NCI-H1092 treated with DMSO at 0.1 percent for 48 hours (cell line): ENCODE measurements at regions not wholly inside any gene's neighbourhood (a gene's known extent, or its start where the extent isn't known, plus 50 kb on each side); places are given as distances from the start of the nearest gene placed in this dataset.
"Not testable (repeated sequence)": the region's sequence is repeated elsewhere in the genome, so short reads cannot be mapped to it uniquely, and the experiment has no call there.

ENCODE experiments used
- DNase-seq: peaks from one replicate; lab custom pipeline; 2025; lab: John Stamatoyannopoulos, UW

DNA sequence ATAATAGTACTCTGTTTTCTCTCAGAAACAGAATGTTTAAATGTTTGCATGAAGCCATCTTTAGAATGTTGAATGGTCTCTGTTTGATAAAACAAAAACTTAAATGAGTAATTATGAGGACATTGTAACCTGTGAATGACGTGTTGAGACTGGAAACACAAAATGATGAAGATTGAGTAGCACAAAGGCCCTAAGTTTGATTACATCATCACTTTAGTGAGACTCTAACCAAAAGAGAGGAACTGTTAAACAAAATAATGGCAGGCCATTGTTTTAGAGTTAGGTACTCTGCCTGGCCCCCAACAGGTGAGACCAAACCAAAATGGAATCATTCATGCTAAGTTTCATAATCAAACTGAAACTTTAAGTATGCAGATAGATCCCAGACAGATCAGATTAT lies 1561.7 kb upstream of the SLC39A10 start:
- no peak for DNase-seq

DNA sequence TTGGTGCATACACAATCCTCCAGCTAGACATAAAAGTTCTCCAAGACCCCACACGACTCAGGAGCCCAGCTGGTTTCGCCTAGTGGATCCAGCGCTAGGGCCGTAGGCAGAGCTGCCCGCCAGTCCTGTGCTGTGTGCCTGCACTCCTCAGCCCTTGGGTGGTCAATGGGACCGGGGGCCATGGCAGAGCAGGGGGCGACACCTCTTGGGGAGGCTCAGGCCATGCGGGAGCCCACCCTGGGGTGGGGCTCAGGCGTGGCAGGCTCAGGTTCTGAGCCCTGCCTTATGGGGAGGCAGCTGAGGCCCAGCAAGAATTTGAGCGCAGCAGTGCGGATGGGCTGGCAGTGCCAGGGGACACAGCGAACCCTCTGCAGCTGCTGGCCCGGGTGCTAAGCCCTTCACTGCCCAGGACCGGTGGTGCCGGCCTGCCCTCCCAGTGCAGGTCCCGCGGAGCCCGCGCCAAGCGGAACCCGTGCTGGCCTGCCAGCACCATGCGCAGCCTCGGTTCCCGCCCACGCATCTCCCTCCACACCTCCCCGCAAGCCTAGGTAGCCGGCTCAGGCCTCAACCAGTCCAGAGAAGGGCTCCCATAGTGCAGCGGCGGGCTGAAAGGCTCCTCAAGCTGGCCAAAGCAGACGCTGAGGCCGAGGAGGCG lies 1566.6 kb upstream of the SLC39A10 start:
- no peak for DNase-seq

DNA sequence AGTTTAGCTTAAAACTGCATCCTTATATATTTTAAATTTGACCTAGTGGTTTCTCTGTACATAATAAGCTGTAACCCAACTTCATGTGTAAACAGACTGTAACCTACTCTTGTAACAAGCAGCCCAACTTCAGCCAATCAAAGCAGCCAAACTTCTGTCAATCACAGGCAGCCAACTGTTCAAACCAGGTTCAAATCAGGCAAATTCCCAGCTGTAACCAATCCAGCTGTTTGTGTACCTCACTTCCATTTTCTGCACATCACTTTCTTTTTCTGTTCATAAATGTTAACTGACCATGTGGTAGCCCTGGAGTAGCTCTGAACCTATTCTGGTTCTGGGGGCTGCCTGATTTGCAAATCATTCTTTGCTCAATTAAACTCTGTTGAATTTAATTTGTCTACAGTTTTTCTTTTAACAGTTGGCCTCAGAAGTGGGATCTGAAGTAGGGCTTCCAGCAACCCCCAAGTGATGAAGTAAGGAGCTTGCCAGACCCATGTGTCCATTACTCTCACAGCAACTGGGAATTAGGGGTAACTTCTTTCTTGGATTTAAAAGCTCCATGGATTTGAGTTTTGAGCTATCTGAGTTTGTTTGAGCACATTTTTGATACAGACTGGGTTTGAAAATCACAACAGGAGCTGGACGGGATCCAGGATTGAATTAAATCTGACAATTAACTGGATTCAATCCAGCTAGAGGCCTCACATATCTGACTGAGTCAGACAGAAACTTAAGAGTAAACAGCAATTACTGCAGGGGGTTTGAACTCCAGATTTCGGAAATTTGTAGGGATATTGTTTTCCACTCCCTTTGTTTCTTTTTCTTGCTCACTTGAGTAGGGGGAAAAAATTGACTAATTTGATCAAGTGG lies 1569.7 kb upstream of the SLC39A10 start:
- DNase-seq = no peak

DNA sequence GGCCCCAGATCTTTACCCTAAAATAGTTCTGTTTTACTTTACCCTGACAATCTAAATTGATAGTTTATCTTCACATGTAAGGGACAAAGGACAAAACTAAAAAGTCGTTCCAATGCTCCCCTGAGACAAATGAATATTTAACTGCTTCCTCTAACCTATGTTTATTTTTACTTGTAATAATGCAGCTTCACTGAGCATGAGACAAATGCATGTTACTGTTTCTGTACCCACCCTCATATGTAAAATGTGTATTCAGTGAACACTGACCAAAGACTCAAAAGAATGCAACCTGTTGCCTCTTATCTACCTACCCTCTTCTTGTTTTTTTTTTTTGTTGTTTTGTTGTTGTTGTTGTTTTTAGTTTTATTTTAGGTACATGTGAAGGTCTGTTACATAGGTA lies 1570.9 kb upstream of the SLC39A10 start:
- DNase-seq = no peak

DNA sequence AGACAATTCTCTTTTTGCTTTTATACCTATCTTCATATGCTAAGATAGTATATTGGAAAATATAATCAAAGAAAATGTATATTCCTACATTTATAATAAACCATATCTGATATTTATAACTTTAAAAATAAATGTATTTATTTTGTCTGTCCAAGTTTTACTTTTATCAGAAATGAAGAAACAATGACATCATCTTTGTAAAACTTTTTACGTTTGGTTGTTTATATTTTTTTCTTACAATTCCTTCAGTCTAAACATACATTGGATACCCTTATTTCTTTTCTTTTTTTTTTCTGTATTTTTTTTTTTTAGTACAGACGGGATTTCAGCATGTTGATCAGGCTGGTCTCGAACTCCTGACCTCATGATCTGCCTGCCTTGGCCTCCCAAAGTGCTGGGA lies 1577.0 kb upstream of the SLC39A10 start:
- no peak for DNase-seq

DNA sequence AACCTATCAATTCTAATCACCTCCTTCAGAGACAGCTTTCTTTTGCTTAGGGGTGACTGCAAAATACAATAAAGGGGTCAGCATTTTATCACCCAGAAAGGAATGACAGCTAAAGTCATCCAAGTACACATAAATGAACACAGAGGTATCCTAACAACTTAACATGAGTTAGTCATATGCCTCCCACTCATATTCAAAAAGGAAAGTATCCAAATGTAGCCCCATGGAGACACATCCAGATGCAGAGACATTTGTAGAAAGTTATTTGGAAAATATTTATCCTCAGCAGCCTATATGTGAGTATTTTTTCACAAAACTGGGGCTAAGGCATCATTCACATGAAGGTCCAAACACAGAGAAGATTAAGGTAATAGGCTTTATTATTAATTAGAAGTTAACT lies 1579.7 kb upstream of the SLC39A10 start:
- no peak for DNase-seq

DNA sequence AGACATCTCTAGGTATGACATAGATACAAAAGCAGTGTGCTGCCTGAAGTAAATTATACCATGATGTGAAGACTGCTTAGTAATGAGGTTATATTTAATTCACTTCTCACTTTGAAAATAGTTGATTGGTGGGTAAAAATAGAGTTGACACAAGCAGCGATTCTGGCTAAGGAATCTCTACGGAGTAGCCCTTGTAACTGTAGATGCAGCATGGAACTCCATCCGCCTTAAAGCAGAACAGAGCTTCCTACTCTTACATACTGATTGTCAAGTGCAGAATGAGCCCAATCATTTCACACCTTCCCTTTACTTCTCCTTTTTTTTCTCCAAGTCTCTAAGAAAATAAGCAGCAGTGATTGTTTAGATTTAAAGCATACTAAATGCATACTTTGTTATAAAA lies 1594.6 kb upstream of the SLC39A10 start:
- DNase-seq = no peak

DNA sequence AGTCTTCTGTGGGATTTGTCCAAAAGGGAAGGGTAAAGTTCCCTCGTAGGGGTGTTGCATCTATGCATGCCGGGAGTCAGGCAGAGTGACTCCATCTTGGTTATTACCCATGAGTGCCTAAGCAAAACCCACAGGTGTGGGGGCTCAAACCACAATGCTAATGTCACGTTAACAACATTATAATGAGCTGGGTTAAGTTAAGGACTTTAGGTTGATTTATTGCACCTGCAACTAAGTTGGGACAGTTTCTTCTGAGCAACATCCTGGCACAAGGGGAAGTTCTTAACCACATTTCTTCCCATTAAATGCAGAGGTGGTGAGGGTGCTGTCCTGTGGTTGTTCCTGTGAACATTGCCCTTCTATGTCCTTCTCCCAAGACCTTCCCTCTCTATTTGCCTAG lies 1596.8 kb upstream of the SLC39A10 start:
- DNase-seq = no peak

DNA sequence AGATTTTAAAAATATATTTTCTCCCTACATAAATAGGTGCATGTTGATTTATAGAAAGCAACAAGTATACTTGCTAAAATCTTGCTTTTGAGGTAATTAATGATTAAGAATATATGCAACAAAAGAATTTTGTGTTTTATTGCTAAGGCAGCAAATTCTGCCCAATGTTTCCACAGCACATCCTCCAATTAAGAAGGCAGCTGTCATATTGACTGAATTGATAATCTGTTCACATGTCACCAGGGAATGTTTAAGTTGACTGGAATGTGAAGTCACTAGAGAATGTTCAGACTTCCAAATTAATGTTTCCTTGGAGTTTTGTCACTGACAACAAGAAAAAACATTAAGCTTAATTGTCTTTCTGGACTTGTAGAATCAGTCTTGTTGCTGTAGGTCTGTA lies 1602.7 kb upstream of the SLC39A10 start:
- DNase-seq = no peak

DNA sequence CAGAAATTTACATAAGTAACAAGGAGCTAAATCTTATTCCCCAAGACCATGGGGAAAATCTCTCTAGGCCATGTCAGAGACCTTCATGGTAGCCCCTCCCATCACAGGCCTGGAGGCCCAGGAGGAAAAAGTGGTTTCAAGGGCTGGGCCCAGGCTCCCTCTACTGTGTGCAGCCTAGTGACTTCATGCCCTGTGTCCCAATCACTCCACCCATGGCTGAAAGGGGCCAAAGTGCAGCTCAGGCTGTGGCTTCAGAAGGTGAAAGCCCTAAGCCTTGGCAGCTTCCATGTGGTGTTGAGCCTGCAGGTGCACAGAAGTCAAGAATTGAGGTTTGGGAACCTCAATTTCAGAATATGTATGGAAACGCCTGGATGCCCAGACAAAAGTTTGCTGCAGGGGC lies 1612.7 kb upstream of the SLC39A10 start:
- no peak for DNase-seq

DNA sequence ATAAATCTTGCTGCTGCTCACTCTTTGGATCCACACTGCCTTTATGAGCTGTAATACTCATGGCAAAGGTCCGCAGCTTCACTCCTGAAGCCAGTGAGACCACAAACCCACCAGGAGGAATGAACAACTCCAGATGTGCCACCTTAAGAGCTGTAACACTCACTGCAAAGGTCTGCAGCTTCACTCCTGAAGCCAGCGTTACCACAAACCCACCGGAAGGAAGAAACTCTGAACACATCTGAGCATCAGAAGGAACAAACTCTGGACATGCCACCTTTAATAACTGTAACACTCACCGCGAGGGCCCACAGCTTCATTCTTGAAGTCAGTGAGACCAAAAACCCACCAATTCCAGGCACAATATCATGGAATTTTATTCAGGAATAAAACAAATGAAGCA lies 1635.9 kb upstream of the SLC39A10 start:
- not testable (repeated sequence) for DNase-seq

DNA sequence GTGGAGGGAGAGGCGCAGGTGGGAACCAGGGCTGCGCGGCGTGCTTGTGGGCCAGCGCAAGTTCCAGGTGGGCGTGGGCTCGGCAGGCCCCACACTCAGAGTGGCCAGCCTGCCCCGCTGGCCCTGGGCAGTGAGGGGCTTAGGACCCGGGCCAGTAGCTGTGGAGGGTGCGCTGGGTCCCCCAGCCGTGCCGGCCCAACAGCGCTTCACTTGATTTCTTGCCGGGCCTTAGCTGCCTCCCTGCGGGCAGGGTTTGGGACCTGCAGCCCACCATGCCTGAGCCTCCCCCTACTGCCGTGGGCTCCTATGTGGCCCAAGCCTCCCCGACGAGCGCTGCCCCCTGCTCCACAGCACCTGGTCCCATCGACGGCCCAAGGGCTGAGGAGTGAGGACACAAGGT lies 1636.9 kb upstream of the SLC39A10 start:
- DNase-seq = no peak

DNA sequence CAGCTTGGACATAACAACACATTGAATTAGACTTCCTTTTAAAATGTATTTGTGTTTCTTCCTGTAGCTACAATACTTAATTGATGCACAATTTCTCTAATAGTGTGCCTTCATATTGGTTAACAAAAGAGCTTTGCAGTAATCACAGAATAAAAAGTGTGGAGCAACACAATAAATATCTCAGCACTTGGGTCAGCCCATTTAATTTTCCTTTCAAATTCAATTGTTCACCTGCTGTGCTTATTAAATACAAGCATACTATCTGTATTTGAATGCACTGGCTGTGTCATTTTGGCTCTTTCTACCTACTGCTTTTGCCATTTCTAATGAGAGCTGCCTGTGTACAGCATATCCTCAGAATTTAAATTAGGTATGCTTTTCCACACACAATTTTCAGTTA lies 1641.3 kb upstream of the SLC39A10 start:
- DNase-seq = no peak

DNA sequence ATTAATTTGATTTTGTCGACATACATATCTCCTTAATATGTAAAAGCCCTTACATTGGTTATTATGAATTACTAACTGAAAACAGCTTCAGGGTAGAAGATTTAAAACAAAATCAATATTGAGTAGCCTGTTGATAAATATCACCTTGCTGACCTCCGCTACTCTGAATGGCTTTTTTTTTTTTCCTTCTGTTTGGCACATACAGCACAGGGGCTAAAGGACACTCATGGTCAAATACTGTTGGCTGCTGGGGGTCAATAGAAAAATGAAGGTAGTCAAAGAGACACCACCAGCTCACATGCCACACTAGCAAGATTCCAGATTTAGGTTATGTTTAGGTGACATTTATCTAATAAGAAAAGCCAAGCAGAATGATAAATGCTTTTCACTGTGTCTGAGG lies 1642.4 kb upstream of the SLC39A10 start:
- no peak for DNase-seq

DNA sequence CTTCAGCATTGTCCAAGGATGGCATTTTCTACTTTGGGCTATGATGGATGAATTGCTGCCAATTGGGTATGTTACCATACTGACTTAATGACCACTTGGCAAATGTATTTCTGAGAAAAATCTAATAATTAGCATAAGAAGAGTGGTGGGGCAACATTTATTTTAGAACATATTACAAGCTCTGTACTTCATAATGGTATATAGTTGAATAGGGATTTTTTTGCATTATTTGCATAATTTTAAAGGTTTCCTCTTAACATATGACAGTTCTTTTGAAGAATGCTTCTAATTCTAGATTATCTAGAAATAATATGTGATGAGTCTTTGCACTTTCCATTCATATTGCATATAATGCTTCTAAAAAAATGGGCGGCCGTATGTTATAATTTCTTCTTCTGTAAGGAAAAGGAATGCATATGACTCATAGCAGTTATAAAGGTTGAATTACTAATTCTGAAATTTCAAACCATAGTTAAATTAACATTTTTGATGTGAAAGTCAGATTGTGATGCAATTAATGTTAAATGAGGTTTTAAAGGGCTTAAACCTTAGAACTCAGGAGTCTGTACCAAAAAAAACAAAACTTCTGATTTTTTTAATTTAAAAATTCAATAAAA lies 1652.3 kb upstream of the SLC39A10 start:
- DNase-seq = no peak

DNA sequence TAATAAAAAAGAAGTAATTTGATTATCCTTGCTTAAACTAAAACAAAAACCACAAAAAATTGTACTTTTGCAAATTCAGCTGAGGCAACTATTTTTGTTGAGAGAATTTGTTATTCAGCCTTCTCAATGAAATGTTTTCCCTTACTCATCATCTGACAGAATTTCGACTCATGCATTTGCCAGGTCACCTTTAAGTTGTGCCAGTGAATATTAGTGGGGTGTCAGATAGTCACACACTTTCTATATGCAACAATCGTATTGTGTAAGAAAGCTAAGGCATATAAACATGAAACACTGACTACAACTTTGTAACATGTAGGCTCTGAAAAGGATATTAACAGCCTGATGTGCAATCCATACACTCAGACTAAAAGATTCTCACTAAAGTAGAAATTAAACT lies 1653.1 kb upstream of the SLC39A10 start:
- no peak for DNase-seq

DNA sequence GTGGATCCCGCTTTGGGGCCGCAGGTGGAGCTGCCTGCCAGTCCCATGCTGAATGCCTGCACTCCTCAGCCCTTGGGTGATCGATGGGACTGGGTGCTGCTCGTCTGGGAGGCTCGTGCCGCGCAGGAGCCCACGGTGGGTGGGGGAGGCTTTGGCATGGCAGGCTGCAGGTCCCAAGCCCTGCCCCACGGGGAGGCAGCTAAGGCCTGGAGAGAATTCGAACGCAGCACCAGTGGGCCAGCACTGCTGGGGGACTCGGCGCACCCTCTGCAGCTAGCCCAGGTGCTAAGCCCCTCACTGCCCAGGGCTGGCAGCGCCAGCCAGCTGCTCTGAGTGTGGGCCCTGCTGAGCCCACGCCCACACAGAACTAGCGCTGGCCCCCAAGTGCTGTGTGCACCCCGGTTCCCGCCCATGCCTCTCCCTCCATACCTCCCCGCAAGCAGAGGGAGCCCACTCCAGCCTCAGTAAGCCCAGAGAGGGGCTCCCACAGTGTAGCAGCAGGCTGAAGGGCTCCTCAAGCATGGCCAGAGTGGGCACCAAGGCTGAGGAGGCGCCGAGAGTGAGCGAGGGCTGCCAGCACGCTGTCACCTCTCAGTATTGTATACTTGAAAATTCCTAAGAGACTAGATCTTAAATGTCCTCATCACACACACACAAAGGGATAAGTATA lies 1654.2 kb upstream of the SLC39A10 start:
- no peak for DNase-seq

DNA sequence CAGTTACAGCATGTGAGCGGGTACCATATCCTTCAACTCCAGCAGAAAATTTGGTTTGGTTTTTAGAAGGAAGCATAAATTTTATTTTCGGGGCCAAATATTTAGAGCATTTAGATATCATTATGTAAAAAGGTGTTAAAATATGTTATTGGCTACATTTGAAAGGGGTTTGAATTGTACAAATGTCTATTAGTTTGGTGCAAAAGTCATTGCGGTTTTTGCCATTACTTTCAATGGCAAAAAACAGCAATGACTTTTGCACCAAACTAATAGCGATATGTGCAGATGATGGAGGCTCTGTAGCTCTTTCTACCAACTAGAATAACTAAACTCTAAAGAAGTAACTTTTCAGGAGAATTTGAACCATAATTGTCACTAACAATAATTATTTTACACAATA lies 1666.2 kb upstream of the SLC39A10 start:
- DNase-seq = no peak

DNA sequence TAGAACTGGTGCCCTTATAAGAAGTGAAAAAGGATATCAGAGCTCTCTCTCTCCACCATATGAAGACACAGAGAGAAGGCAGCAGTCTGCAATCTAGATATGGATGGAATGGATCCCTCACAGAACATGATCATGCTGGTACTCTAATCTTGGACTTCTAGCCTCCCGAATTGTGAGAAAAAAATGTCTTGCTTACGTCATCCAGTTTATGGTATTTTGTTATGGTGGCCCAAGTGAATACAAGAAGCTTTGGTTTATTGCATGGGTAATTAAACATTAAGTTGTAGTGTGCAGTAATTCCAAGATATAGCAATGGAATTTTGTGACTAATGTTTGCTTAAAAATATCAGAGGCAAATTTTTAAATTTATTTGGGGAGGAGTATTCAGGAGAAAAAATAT lies 1667.4 kb upstream of the SLC39A10 start:
- DNase-seq = no peak

DNA sequence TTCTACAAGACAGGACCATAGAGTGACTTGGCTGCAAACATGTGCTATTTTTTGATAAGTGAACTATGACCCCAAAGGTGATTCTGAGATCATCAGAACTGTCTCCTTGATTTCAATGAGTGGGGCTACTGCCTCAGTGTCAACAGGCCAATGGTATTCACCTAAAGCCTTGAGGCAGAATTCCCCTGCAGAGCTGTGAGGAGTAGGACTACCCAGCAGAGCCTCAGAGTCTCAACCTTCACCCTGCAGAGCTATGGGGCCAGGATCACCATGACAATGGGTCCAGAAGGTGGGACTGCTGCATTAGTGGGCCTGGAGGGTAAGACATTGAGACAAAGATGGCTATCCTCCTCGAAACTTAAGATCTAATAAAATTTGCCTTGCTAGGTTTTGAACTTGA lies 1668.2 kb upstream of the SLC39A10 start:
- no peak for DNase-seq

DNA sequence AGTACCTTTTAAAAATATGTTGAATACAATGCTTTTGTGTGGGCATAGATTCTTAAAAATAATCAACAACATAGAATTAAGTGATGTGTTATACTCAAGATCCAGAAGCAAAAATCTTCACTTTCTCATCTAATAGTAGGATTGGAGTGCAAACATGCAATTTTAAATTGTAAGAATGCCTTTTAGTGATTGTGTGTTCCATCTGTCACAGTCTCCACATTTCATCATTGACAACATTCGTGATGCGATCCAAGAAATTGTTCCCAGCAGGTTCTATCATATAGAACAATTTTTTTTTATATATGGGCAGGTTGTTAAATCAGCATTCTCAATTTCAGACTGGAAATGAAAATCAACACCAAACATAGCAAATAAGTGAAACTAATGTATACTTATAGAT lies 1671.8 kb upstream of the SLC39A10 start:
- no peak for DNase-seq

DNA sequence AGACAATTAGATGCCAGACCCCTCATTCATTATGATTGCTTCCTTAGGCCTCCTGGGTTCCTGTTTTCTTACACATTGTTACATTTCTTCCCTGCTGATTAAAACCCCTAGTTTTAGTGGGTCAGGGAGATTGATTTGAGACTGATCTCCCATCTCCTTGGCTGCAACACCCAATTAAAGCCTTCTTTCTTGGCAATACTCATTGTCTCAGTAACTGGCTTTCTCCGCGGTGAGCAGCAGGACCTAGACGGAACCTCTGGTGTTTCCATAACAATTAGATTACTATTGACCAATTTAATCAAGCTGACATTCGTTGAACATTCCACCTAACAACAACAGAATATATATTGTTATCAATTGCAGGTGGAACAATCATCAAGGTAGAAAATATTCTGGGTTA lies 1676.4 kb upstream of the SLC39A10 start:
- DNase-seq = no peak

DNA sequence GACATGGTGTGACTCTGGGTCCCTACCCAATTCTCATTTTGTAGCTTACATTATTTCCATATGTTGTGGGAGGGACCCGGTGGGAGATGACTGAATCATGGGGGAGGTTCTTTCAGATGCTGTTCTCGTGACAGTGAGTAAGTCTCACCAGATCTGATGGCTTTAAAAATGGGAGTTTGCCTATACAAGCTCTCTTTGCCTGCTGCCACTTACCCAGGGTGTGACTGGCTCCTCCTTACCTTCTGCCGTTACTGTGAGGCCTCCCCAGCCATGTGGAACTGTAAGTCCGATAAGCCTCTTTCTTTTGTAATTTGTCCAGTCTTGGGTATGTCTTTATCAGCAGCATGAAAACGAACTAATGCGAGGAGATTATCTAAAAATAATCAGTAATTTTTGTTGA lies 1683.2 kb upstream of the SLC39A10 start:
- DNase-seq = no peak
